GM12891 (cell line): ENCODE measurements at regions not wholly inside any gene's neighbourhood (a gene's known extent, or its start where the extent isn't known, plus 50 kb on each side); places are given as distances from the start of the nearest gene placed in this dataset.

Experiments used
- POLR2AphosphoS5 ChIP-seq: IDR thresholded peaks from 2 replicates; pipeline ENCODE4 v1.6.1; 2011; ENCODE audit warnings: low read depth, low read length, control low read depth
- TAF1 ChIP-seq: IDR thresholded peaks from 2 replicates; pipeline ENCODE4 v1.6.1; 2011; ENCODE audit warnings: low read depth, low read length, control low read depth

- TF ChIP-seq TAF1, result no peak
- no peak for TF ChIP-seq POLR2AphosphoS5
These were observed 57.1 kb upstream of the PDSS1 start for GRCh38 chr10:26640391-26640790.
